A549 (cell line): ENCODE measurements at regions not wholly inside any gene's neighbourhood (a gene's known extent, or its start where the extent isn't known, plus 50 kb on each side); places are given as distances from the start of the nearest gene placed in this dataset.

ENCODE experiments used
- ATAC-seq, 2 experiments: fragments of 200-7000 bp in 1 of 2; fragments of >200 bp in 1 of 2; cut with Nextera tagmentation in 1 of 2; cut with Tn5 transposase in 1 of 2; 3 replicates each; pipeline versions ENCODE4 v1.8.0 to v1.9.1; 2018 to 2020; ENCODE audit warnings: mild to moderate bottlenecking in 1 of 2, moderate library complexity in 1 of 2
- CTCF ChIA-PET: fragments of 300-600 bp; sonication (Branson Sonifier 250); formaldehyde crosslinking; extraction: SDS; loops from one replicate; lab custom pipeline; 2021; ENCODE audit warnings: antibody characterized with exemption, inconsistent platforms; lab: Yijun Ruan, JAX
- POLR2A ChIA-PET: fragments of 350-600 bp; formaldehyde crosslinking; extraction: SDS; loops from one replicate; lab custom pipeline; 2021; ENCODE audit warnings: antibody characterized with exemption, inconsistent platforms; lab: Yijun Ruan, JAX
- DNase-seq, 2 experiments: peaks; one replicate each; pipeline versions ENCODE4 v3.0.0 to v3.0.0-alpha.2; 2011 to 2016; ENCODE audit warnings: low read depth in 1 of 2, low spot score in 1 of 2
- FAIRE-seq: peaks from 2 replicates; lab custom pipeline; 2011; peaks lifted over from hg19 to GRCh38; lab: Jason Lieb, UNC
- H3K27ac ChIP-seq, 2 experiments: fragments of >200 bp; sonication (Bioruptor Twin); formaldehyde crosslinking; 3 replicates each; pipeline ENCODE4 v1.5.1; 2016 to 2017
- H3K4me1 ChIP-seq: fragments of >200 bp; sonication (Bioruptor Twin); formaldehyde crosslinking; 3 replicates; pipeline ENCODE4 v1.6.1; 2016
- H3K4me2 ChIP-seq: fragments of >200 bp; sonication (Bioruptor Twin); formaldehyde crosslinking; 3 replicates; pipeline ENCODE4 v1.6.1; 2016
- H3K4me3 ChIP-seq: fragments of >200 bp; sonication (Bioruptor Twin); formaldehyde crosslinking; 3 replicates; pipeline ENCODE4 v1.5.1; 2016
- H3K9me3 ChIP-seq: fragments of >200 bp; sonication (Bioruptor Twin); formaldehyde crosslinking; 3 replicates; pipeline ENCODE4 v1.6.1; 2016
- BCL3 ChIP-seq: fragments of >200 bp; sonication (Bioruptor Twin); formaldehyde crosslinking; IDR thresholded peaks from 3 replicates; pipeline ENCODE4 v1.6.1; 2016
- BHLHE40 ChIP-seq: IDR thresholded peaks from 2 replicates; pipeline ENCODE4 v1.6.1; 2012; ENCODE audit warnings: low read depth, low read length, inconsistent platforms
- EP300 ChIP-seq, 2 experiments: fragments of >200 bp; sonication (Bioruptor Twin); formaldehyde crosslinking; IDR thresholded peaks; 2 replicates in 1 of 2; 3 replicates in 1 of 2; pipeline ENCODE4 v1.6.1; 2016 to 2017
- HOXA7 ChIP-seq: fragments of 250-450 bp; sonication (Bioruptor Pico); IDR thresholded peaks from 2 replicates; pipeline ENCODE4 v1.5.0; 2020; ENCODE audit warnings: mild to moderate bottlenecking, moderate library complexity
- HOXB5 ChIP-seq: fragments of 250-450 bp; sonication (Bioruptor Pico); IDR thresholded peaks from 2 replicates; pipeline ENCODE4 v1.5.0; 2020; ENCODE audit warnings: mild to moderate bottlenecking, moderate library complexity
- JUN ChIP-seq, 2 experiments: fragments of >200 bp; sonication (Bioruptor Twin); formaldehyde crosslinking; IDR thresholded peaks; 2 replicates in 1 of 2; 3 replicates in 1 of 2; pipeline ENCODE4 v1.6.1; 2016 to 2017
- JUNB ChIP-seq: fragments of >200 bp; sonication (Bioruptor Twin); formaldehyde crosslinking; IDR thresholded peaks from 2 replicates; pipeline ENCODE4 v1.6.1; 2016
- KDM1A ChIP-seq: fragments of 200-600 bp; sonication (generic); IDR thresholded peaks from 2 replicates; pipeline ENCODE4 v1.6.1; 2016; ENCODE audit warnings: low read depth, mild to moderate bottlenecking
- KDM5A ChIP-seq: fragments of 200-600 bp; sonication (generic); IDR thresholded peaks from 2 replicates; pipeline ENCODE4 v1.6.1; 2016; ENCODE audit warnings: antibody characterized with exemption, mild to moderate bottlenecking
- MAFK ChIP-seq: fragments of 450-650 bp; IDR thresholded peaks from 2 replicates; pipeline ENCODE4 v1.6.1; 2014; ENCODE audit not compliant: partially characterized antibody
- PBX3 ChIP-seq: IDR thresholded peaks from 2 replicates; pipeline ENCODE4 v1.6.1; 2012
- PHF8 ChIP-seq: fragments of 200-600 bp; sonication (generic); IDR thresholded peaks from 2 replicates; pipeline ENCODE4 v1.6.1; 2016; ENCODE audit warnings: low read depth, mild to moderate bottlenecking, antibody characterized with exemption, moderate library complexity, borderline replicate concordance
- POLR2AphosphoS2 ChIP-seq: conservative IDR thresholded peaks from 2 replicates; pipeline ENCODE4 v1.6.1; 2012; ENCODE audit warnings: low read length, improper control_type of control experiment, inconsistent platforms
- RAD21 ChIP-seq, 2 experiments: fragments of >200 bp in 1 of 2; sonication (Bioruptor Twin) in 1 of 2; formaldehyde crosslinking in 1 of 2; IDR thresholded peaks in 1 of 2; conservative IDR thresholded peaks in 1 of 2; 2 replicates in 1 of 2; 3 replicates in 1 of 2; pipeline ENCODE4 v1.6.1; 2012 to 2018; ENCODE audit warnings: inconsistent platforms in 1 of 2
- RCOR1 ChIP-seq: fragments of 150-350 bp; IDR thresholded peaks from 2 replicates; pipeline ENCODE4 v1.6.1; 2014; ENCODE audit warnings: antibody characterized with exemption, low read length, low read depth
- SREBF2 ChIP-seq: fragments of 450-650 bp; IDR thresholded peaks from 2 replicates; pipeline ENCODE4 v1.6.1; 2014; ENCODE audit warnings: mild to moderate bottlenecking, moderate library complexity
- USF2 ChIP-seq: fragments of 450-650 bp; IDR thresholded peaks from 2 replicates; pipeline ENCODE4 v1.6.1; 2014; ENCODE audit warnings: antibody characterized with exemption
- WGBS: methylation state at CpG from one replicate; pipeline ENCODE4 v1.1.6; 2017; ENCODE audit errors: missing lambda C conversion rate; 5-methylcytosine and 5-hydroxymethylcytosine counted together
- TF ChIP-seq, protein P1 (sequence below): fragments of >200 bp; sonication (Bioruptor Twin); formaldehyde crosslinking; IDR thresholded peaks from 2 replicates; pipeline ENCODE4 v1.6.1; 2016
- TF ChIP-seq, protein P2 (sequence below): IDR thresholded peaks from 2 replicates; pipeline ENCODE4 v1.6.1; 2012
- TF ChIP-seq, protein P3 (sequence below): IDR thresholded peaks from 2 replicates; pipeline ENCODE4 v1.6.1; 2012; ENCODE audit warnings: low read depth, borderline replicate concordance

DNA sequence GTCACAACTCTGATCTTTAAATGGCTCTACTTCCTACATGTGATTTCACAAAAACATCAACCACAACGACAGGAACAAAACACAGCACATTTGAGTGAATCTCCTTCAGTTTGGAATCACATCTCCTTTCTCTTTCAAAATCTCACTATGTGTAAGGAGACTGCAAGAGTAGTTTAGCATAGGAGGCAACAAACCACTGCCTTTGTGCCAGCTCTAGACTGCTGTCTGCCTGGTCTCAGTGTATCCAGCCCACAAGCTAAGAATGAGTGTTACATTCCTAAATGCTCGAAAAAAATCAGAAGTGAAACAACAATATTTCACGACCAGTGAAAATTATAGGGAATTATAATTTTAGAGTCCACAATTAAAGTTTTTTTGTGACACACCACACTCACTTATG, 217.0 kb upstream of the STEAP4 start:
- Histone ChIP-seq H3K9me3 (no peaks in the 10 kb centered on the region), H3K4me2 (no peak overlapping the region), H3K4me3 (no peak overlapping the region), H3K27ac (no peak overlapping the region), H3K4me1 (no peaks in the 10 kb centered on the region)
- ChIA-PET CTCF (no interaction called here), POLR2A (no interaction called here)
- WGBS, result 2% methylated on average over 3 of the region's 3 CpGs
- ATAC-seq (no peak), DNase-seq (no peak), FAIRE-seq (no peak)
- TF ChIP-seq, protein P1, sequence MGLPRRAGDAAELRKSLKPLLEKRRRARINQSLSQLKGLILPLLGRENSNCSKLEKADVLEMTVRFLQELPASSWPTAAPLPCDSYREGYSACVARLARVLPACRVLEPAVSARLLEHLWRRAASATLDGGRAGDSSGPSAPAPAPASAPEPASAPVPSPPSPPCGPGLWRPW, result no peak
- TF ChIP-seq BCL3 (no peak), PBX3 (no peak), EP300 (IDR thresholded peaks at IDR 0.05) (no peak), HOXA7 (CRISPR knock-in tag) (no peak), KDM1A (no peak), JUN (IDR thresholded peaks at IDR 0.05) (no peak), KDM5A (no peak), RAD21 (conservative IDR thresholded peaks at IDR 0.05 in 1 of 2, IDR thresholded peaks at IDR 0.05 in 1 of 2) (no peak), POLR2AphosphoS2 (no peak)
- TF ChIP-seq, protein P2, sequence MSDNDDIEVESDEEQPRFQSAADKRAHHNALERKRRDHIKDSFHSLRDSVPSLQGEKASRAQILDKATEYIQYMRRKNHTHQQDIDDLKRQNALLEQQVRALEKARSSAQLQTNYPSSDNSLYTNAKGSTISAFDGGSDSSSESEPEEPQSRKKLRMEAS, result no peak

DNA sequence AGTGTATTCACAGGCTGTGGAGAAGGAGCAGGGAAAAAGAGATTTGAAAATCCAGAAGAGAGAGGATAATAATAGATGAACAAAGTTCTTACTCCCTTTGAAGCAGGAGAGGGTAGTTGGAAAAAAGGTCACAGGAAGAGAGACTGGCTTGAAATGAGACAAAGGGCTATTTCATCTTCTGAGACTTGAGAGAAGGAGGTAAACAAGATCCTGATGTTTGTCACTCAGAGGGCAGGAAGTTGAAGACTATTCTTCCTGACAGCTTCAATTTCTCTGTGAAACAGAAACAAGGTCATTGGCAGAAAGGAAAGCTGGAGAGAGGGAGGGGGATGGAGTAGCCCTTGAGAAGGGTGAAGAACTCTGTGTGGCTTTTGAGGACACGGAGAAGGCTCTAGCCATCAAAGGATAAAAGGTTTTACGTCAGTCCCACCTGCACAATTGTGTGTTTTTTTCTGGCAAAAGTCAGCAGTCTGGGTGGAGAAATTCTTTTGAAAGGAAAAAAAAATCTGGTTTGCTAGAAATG, 216.1 kb upstream of the STEAP4 start:
- no peaks in the 10 kb centered on the region for H3K9me3 ChIP-seq
- H3K4me1 ChIP-seq, result no peaks in the 10 kb centered on the region
- DNase-seq (no peak), FAIRE-seq (no peak), ATAC-seq (no peak)
- H3K27ac ChIP-seq, result no peak overlapping the region
- H3K4me2 ChIP-seq, result no peak overlapping the region
- ChIA-PET CTCF (no interaction called here), POLR2A (no interaction called here)
- WGBS, result 0% methylated on average over 2 of the region's 2 CpGs
- no peak overlapping the region for H3K4me3 ChIP-seq
- TF ChIP-seq, protein P3, sequence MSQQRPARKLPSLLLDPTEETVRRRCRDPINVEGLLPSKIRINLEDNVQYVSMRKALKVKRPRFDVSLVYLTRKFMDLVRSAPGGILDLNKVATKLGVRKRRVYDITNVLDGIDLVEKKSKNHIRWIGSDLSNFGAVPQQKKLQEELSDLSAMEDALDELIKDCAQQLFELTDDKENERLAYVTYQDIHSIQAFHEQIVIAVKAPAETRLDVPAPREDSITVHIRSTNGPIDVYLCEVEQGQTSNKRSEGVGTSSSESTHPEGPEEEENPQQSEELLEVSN, result no peak
- TF ChIP-seq PBX3 (no peak), PHF8 (no peak), USF2 (no peak), KDM1A (no peak), JUNB (no peak), RCOR1 (no peak), KDM5A (no peak), SREBF2 (no peak), JUN (IDR thresholded peaks at IDR 0.05) (no peak), POLR2AphosphoS2 (no peak), BHLHE40 (no peak), HOXB5 (CRISPR knock-in tag) (no peak), MAFK (no peak)
- TF ChIP-seq, protein P1, result no peak
